ENCODE measurements at regions not wholly inside any gene's neighbourhood (a gene's known extent, or its start where the extent isn't known, plus 50 kb on each side); places are given as distances from the start of the nearest gene placed in this dataset.

GRCh38 chr10:78296785-78297184, 263.1 kb downstream of the RPS24 start:
- TF ChIP-seq TAF1 (IDR thresholded peaks at IDR 0.05; ENCODE audit: borderline replicate concordance, insufficient read depth, low read length), result no peak

GRCh38 chr10:78297997-78298396, 264.3 kb downstream of the RPS24 start:
- TF ChIP-seq POLR2AphosphoS5 (IDR thresholded peaks at IDR 0.05; ENCODE audit: low read depth, low read length) (no peak), SIN3A (IDR thresholded peaks at IDR 0.05; ENCODE audit: borderline replicate concordance, insufficient read depth, low read length) (no peak), TAF1 (IDR thresholded peaks at IDR 0.05; ENCODE audit: borderline replicate concordance, insufficient read depth, low read length) (no peak), FOXP2 (optimal IDR thresholded peaks at IDR 0.05; ENCODE audit: borderline replicate concordance, extremely low read depth, extremely low read length, insufficient read depth) (no peak)
- TF ChIP-seq, protein P1, sequence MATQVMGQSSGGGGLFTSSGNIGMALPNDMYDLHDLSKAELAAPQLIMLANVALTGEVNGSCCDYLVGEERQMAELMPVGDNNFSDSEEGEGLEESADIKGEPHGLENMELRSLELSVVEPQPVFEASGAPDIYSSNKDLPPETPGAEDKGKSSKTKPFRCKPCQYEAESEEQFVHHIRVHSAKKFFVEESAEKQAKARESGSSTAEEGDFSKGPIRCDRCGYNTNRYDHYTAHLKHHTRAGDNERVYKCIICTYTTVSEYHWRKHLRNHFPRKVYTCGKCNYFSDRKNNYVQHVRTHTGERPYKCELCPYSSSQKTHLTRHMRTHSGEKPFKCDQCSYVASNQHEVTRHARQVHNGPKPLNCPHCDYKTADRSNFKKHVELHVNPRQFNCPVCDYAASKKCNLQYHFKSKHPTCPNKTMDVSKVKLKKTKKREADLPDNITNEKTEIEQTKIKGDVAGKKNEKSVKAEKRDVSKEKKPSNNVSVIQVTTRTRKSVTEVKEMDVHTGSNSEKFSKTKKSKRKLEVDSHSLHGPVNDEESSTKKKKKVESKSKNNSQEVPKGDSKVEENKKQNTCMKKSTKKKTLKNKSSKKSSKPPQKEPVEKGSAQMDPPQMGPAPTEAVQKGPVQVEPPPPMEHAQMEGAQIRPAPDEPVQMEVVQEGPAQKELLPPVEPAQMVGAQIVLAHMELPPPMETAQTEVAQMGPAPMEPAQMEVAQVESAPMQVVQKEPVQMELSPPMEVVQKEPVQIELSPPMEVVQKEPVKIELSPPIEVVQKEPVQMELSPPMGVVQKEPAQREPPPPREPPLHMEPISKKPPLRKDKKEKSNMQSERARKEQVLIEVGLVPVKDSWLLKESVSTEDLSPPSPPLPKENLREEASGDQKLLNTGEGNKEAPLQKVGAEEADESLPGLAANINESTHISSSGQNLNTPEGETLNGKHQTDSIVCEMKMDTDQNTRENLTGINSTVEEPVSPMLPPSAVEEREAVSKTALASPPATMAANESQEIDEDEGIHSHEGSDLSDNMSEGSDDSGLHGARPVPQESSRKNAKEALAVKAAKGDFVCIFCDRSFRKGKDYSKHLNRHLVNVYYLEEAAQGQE (IDR thresholded peaks at IDR 0.05; ENCODE audit: insufficient read depth in 1 of 2, low read depth in 2 of 2, low read length in 2 of 2), result no peak

GRCh38 chr10:78298835-78299234, 265.2 kb downstream of the RPS24 start:
- TF ChIP-seq TAF1 (IDR thresholded peaks at IDR 0.05; ENCODE audit: borderline replicate concordance, insufficient read depth, low read length) (no peak), SIN3A (IDR thresholded peaks at IDR 0.05; ENCODE audit: borderline replicate concordance, insufficient read depth, low read length) (no peak), POLR2AphosphoS5 (IDR thresholded peaks at IDR 0.05; ENCODE audit: low read depth, low read length) (no peak), FOXP2 (optimal IDR thresholded peaks at IDR 0.05; ENCODE audit: borderline replicate concordance, extremely low read depth, extremely low read length, insufficient read depth) (no peak)
- TF ChIP-seq, protein P1 (IDR thresholded peaks at IDR 0.05; ENCODE audit: insufficient read depth in 1 of 2, low read depth in 2 of 2, low read length in 2 of 2), result no peak

DNA sequence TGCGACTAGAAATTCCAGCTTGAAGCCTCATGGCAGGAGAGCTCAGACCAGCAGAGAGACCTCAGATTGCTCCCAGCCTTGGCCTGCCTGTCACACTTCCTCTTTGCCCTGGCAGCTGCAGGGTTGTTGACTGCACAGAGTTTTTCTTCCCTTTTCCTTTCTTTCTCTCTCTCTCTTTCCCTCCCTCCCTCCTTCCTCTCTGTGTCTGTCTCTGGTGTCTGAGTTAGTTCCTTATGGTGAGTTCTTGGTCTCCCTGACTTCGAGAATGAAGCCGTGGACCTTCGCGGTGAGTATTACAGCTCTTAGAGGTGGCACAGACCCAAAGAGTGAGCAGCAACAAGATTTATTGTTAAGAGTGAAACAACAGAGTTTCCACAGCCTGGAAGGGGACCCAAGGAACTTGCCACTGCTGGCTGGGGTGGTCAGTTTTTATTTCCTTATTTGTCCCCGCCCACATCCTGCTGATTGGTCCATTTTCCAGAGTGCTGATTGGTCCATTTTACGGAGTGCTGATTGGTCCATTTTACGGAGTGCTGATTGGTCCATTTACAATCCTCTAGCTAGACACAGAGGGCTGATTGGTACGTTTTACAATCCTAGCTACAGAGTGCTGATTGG, 266.3 kb downstream of the RPS24 start:
- TF ChIP-seq POLR2AphosphoS5 (IDR thresholded peaks at IDR 0.05; ENCODE audit: low read depth, low read length), result no peak
- TF ChIP-seq, protein P1 (IDR thresholded peaks at IDR 0.05; ENCODE audit: insufficient read depth in 1 of 2, low read depth in 2 of 2, low read length in 2 of 2), result no peak
- TF ChIP-seq SIN3A (IDR thresholded peaks at IDR 0.05; ENCODE audit: borderline replicate concordance, insufficient read depth, low read length), result no peak
- TF ChIP-seq TAF1 (IDR thresholded peaks at IDR 0.05; ENCODE audit: borderline replicate concordance, insufficient read depth, low read length), result no peak
- no peak for TF ChIP-seq FOXP2 (optimal IDR thresholded peaks at IDR 0.05; ENCODE audit: borderline replicate concordance, extremely low read depth, extremely low read length, insufficient read depth)

GRCh38 chr10:78300526-78300925, 266.9 kb downstream of the RPS24 start:
- TF ChIP-seq POLR2AphosphoS5 (IDR thresholded peaks at IDR 0.05; ENCODE audit: low read depth, low read length) (no peak), FOXP2 (optimal IDR thresholded peaks at IDR 0.05; ENCODE audit: borderline replicate concordance, extremely low read depth, extremely low read length, insufficient read depth) (no peak), TAF1 (IDR thresholded peaks at IDR 0.05; ENCODE audit: borderline replicate concordance, insufficient read depth, low read length) (no peak), SIN3A (IDR thresholded peaks at IDR 0.05; ENCODE audit: borderline replicate concordance, insufficient read depth, low read length) (no peak)
- TF ChIP-seq, protein P1 (IDR thresholded peaks at IDR 0.05; ENCODE audit: insufficient read depth in 1 of 2, low read depth in 2 of 2, low read length in 2 of 2), result no peak
